Neuronal stem cell (in vitro differentiated cells): ENCODE measurements at regions not wholly inside any gene's neighbourhood (a gene's known extent, or its start where the extent isn't known, plus 50 kb on each side); places are given as distances from the start of the nearest gene placed in this dataset.

Source experiments
- DNase-seq: peaks from one replicate; pipeline ENCODE4 v3.0.0-alpha.2; 2013; ENCODE audit warnings: low spot score
- H2AFZ ChIP-seq: one replicate; pipeline ENCODE4 v1.6.1; 2013; ENCODE audit warnings: mild to moderate bottlenecking, low read length, inconsistent platforms
- H2AK5ac ChIP-seq: 2 replicates; pipeline ENCODE4 v1.6.1; 2013; ENCODE audit warnings: low read depth, mild to moderate bottlenecking, inconsistent platforms, low read length, moderate library complexity, mixed read lengths
- H2BK120ac ChIP-seq: 2 replicates; pipeline ENCODE4 v1.6.1; 2013; ENCODE audit warnings: low read depth, mild to moderate bottlenecking, inconsistent platforms, low read length, moderate library complexity, mixed read lengths
- H2BK12ac ChIP-seq: one replicate; pipeline ENCODE4 v1.6.1; 2013; ENCODE audit warnings: low read length, inconsistent platforms
- H2BK15ac ChIP-seq: 2 replicates; pipeline ENCODE4 v1.6.1; 2013; ENCODE audit warnings: mild to moderate bottlenecking, low read length, inconsistent platforms, mixed read lengths
- H2BK5ac ChIP-seq: one replicate; pipeline ENCODE4 v1.6.1; 2013; ENCODE audit warnings: inconsistent platforms, mild to moderate bottlenecking, low read length, moderate library complexity
- H3K14ac ChIP-seq: one replicate; pipeline ENCODE4 v1.6.1; 2013; ENCODE audit warnings: low read length, inconsistent platforms
- H3K18ac ChIP-seq: 2 replicates; pipeline ENCODE4 v1.6.1; 2013; ENCODE audit warnings: low read length, inconsistent platforms
- H3K23ac ChIP-seq: 2 replicates; pipeline ENCODE4 v1.6.1; 2013; ENCODE audit warnings: low read depth, mild to moderate bottlenecking, mixed read lengths, low read length, inconsistent platforms; ENCODE audit not compliant: poor library complexity
- H3K27ac ChIP-seq: replicated peaks from 3 replicates; pipeline ENCODE4 v1.5.1; 2013; ENCODE audit warnings: low read length, inconsistent platforms
- H3K27me3 ChIP-seq, 3 experiments: 2 replicates each; pipeline ENCODE4 v1.6.1; 2013; ENCODE audit warnings: low read length in 3 of 3, mild to moderate bottlenecking in 2 of 3, inconsistent platforms in 1 of 3, low read depth in 1 of 3, mixed read lengths in 1 of 3, moderate library complexity in 1 of 3; ENCODE audit not compliant: control insufficient read depth in 3 of 3, insufficient read depth in 3 of 3
- H3K36me3 ChIP-seq, 2 donors: replicated peaks in 1 of 2; 2 replicates each; pipeline ENCODE4 v1.6.1; 2013; ENCODE audit warnings: low read length in 2 of 2; ENCODE audit not compliant: control insufficient read depth in 2 of 2, insufficient read depth in 2 of 2
- H3K4ac ChIP-seq: 2 replicates; pipeline ENCODE4 v1.6.1; 2013; ENCODE audit warnings: inconsistent platforms, mild to moderate bottlenecking, low read length, moderate library complexity
- H3K4me1 ChIP-seq, 2 donors: 1 replicate in 1 of 2; 2 replicates in 1 of 2; pipeline ENCODE4 v1.6.1; 2013; ENCODE audit warnings: low read length in 2 of 2, low read depth in 1 of 2; ENCODE audit not compliant: control insufficient read depth in 2 of 2, insufficient read depth in 1 of 2
- H3K4me2 ChIP-seq: one replicate; pipeline ENCODE4 v1.6.1; 2013; ENCODE audit warnings: mild to moderate bottlenecking, low read length, inconsistent platforms; ENCODE audit not compliant: insufficient read depth, poor library complexity, severe bottlenecking
- H3K4me3 ChIP-seq, 2 donors: 2 replicates each; pipeline ENCODE4 v1.5.1; 2013; ENCODE audit warnings: low read length in 2 of 2, mild to moderate bottlenecking in 2 of 2, inconsistent platforms in 1 of 2, moderate library complexity in 1 of 2
- H3K79me1 ChIP-seq: one replicate; pipeline ENCODE4 v1.6.1; 2013; ENCODE audit warnings: low read depth, mild to moderate bottlenecking, inconsistent platforms, low read length, moderate library complexity
- H3K9ac ChIP-seq: one replicate; pipeline ENCODE4 v1.6.1; 2013; ENCODE audit warnings: mild to moderate bottlenecking, low read depth, low read length, inconsistent platforms; ENCODE audit not compliant: poor library complexity
- H3K9me3 ChIP-seq, 2 donors: replicated peaks in 1 of 2; 2 replicates each; pipeline versions ENCODE3 to v1.6.1; 2013; ENCODE audit warnings: low read length in 2 of 2, mild to moderate bottlenecking in 2 of 2, inconsistent platforms in 1 of 2, low read depth in 1 of 2, mixed read lengths in 1 of 2, moderate library complexity in 1 of 2; ENCODE audit not compliant: control insufficient read depth in 2 of 2, insufficient read depth in 1 of 2
- H4K8ac ChIP-seq: one replicate; pipeline ENCODE4 v1.6.1; 2013; ENCODE audit warnings: low read depth, mild to moderate bottlenecking, inconsistent platforms, low read length, moderate library complexity
- H4K91ac ChIP-seq: one replicate; pipeline ENCODE4 v1.6.1; 2013; ENCODE audit warnings: low read length, low read depth, mild to moderate bottlenecking, inconsistent platforms; ENCODE audit not compliant: poor library complexity
- WGBS, 2 donors: extraction: QIAGEN DNeasy Blood & Tissue Kit; methylation state at CpG; one replicate each; pipeline ENCODE4 v1.1.7; 2013; ENCODE audit warnings: missing lambda C conversion rate in 2 of 2, mixed read lengths in 1 of 2; ENCODE audit not compliant: insufficient read length in 2 of 2, insufficient replicate concordance in 1 of 2; ENCODE audit errors: extremely low coverage in 2 of 2; 5-methylcytosine and 5-hydroxymethylcytosine counted together

GRCh38 chr12:92003701-92004100 is 141.9 kb downstream of the BTG1 start:
- H3K4ac ChIP-seq = no peak overlapping the region
- DNase-seq = no peak
- no peak overlapping the region for H3K4me3 ChIP-seq
- H3K18ac ChIP-seq = no peak overlapping the region
- no peak overlapping the region for H2BK15ac ChIP-seq
- H3K27me3 ChIP-seq = no peaks in the 10 kb centered on the region
- no peak overlapping the region for H2AK5ac ChIP-seq
- H4K8ac ChIP-seq = no peak overlapping the region
- H3K4me2 ChIP-seq = no peak overlapping the region
- no CpG with 5 or more reads among the region's 3 CpGs for WGBS, 2 donors
- H3K23ac ChIP-seq = no peak overlapping the region
- no peaks in the 10 kb centered on the region for H3K36me3 ChIP-seq
- no peak overlapping the region for H2BK5ac ChIP-seq
- no peak overlapping the region for H3K27ac ChIP-seq
- H3K4me1 ChIP-seq = peaks cover 0 to 2% of the 10 kb centered on the region in 2 donors
- H4K91ac ChIP-seq = no peak overlapping the region
- H3K9me3 ChIP-seq = peaks cover 0 to 6% of the 10 kb centered on the region in 2 donors
- H3K9ac ChIP-seq = no peak overlapping the region
- no peak overlapping the region for H2BK12ac ChIP-seq
- no peak overlapping the region for H3K14ac ChIP-seq
- peak overlapping the region; percentile 11 for H2AFZ ChIP-seq
- no peak overlapping the region for H2BK120ac ChIP-seq
- no peaks in the 10 kb centered on the region for H3K79me1 ChIP-seq

DNA sequence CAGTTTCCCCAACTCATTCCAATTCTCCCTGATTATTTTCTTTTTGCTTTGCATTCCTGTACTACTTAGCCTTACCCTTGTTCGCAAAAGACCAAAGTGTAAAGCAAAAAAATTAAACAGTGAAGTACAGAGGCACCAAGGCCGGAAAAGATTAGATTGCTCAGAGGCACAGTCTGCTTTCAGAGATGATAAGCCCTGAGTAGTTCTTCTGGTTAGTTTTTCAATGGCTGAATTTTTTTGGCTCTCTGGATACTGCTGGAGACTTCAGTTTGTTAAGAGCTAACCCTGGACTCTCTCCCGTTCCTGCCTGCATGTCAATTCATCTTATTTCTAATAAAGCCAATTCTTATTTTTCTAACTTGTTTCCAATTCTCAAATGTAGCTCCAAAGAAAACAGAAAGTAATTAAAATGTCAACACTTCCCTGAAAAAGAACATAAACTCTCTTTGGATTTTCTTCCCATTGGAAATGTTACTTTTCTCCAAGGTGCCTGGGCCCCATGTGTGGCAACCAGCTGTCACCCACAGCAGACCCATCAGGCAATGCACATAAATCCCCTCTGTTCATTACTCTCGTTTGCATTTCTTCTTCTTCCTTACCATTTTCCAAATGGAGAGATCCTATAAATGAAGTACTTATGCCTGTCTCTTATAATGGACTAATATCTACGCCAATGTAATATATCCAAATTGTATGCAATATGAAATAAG is 142.8 kb downstream of the BTG1 start:
- Histone ChIP-seq H3K27me3 (no peaks in the 10 kb centered on the region), H3K4me2 (no peak overlapping the region), H3K23ac (no peak overlapping the region), H4K91ac (no peak overlapping the region), H3K14ac (no peak overlapping the region), H3K27ac (no peak overlapping the region), H3K79me1 (no peaks in the 10 kb centered on the region), H2AK5ac (no peak overlapping the region), H2BK12ac (no peak overlapping the region), H2BK15ac (no peak overlapping the region), H2BK120ac (no peak overlapping the region), H3K18ac (no peak overlapping the region), H3K4me1 (peaks cover 0 to 2% of the 10 kb centered on the region in 2 donors), H2AFZ (peak overlapping the region; percentile 8), H4K8ac (no peak overlapping the region), H3K36me3 (no peaks in the 10 kb centered on the region), H3K9ac (no peak overlapping the region), H3K4me3 (no peak overlapping the region), H3K9me3 (peaks cover 0 to 14% of the 10 kb centered on the region in 2 donors), H2BK5ac (no peak overlapping the region), H3K4ac (no peak overlapping the region)
- WGBS, 2 donors = no CpG with 5 or more reads among the region's 5 CpGs
- no peak for DNase-seq

DNA sequence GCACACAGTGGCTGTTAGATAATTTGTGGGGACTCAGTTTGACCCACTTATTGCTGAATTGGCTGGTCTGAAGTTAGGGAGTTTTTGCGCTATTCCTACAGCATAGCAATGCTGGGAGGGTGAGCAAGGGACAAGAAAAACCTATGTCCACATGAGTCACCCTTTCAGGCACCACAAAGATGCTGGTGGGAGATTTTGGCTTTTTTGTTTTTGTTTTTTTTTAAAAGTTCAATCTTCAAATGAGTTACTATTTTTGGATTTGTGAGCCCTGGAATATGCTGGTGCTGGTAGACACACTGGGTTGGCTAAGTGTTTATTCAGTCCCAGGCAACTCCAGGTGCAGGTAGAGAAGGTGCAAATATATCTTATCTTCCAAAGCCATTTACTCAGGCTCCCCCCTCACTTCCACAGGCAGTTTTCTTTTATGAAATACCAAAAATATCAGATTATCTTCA is 143.4 kb downstream of the BTG1 start:
- no peak overlapping the region for H3K9ac ChIP-seq
- H2BK12ac ChIP-seq = no peak overlapping the region
- no peak overlapping the region for H2BK120ac ChIP-seq
- H3K4me1 ChIP-seq = peaks cover 0 to 2% of the 10 kb centered on the region in 2 donors
- no peak overlapping the region for H4K91ac ChIP-seq
- peaks cover 0 to 14% of the 10 kb centered on the region in 2 donors for H3K9me3 ChIP-seq
- H3K79me1 ChIP-seq = no peaks in the 10 kb centered on the region
- no peak overlapping the region for H2AK5ac ChIP-seq
- no peak overlapping the region for H2BK5ac ChIP-seq
- no peak overlapping the region for H3K4me2 ChIP-seq
- DNase-seq = no peak
- WGBS, 2 donors = no CpG with 5 or more reads among the region's 1 CpG
- no peak overlapping the region for H3K27ac ChIP-seq
- no peak overlapping the region for H3K14ac ChIP-seq
- no peaks in the 10 kb centered on the region for H3K27me3 ChIP-seq
- no peak overlapping the region for H2AFZ ChIP-seq
- H3K4me3 ChIP-seq = no peak overlapping the region
- H3K18ac ChIP-seq = no peak overlapping the region
- H2BK15ac ChIP-seq = no peak overlapping the region
- no peak overlapping the region for H4K8ac ChIP-seq
- no peak overlapping the region for H3K4ac ChIP-seq
- H3K36me3 ChIP-seq = no peaks in the 10 kb centered on the region
- H3K23ac ChIP-seq = no peak overlapping the region

DNA sequence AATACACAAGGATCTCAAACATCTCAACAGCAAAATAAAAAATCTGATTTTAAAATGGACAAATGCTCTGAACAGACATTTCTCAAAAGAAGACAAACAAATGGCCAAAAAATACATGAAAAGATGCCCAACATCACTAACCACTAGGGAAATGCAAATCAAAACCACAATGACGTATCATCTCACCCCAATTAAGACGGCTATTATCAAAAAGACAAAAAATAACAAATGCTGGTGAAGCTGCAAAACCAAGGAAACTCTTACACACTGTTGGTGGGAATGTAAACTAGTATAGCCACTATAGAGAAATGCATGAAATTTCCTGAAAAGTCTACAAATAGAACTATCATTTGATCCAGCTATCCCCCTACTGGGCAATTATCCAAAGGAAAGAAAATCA is 145.0 kb downstream of the BTG1 start:
- H3K4ac ChIP-seq = no peak overlapping the region
- no peak overlapping the region for H3K4me2 ChIP-seq
- WGBS, 2 donors = no CpG with 5 or more reads among the region's 2 CpGs
- H3K14ac ChIP-seq = no peak overlapping the region
- no peaks in the 10 kb centered on the region for H3K36me3 ChIP-seq
- H3K27me3 ChIP-seq = no peaks in the 10 kb centered on the region
- H3K79me1 ChIP-seq = no peaks in the 10 kb centered on the region
- H3K9ac ChIP-seq = no peak overlapping the region
- H3K9me3 ChIP-seq = peaks cover 0 to 14% of the 10 kb centered on the region in 2 donors
- no peak overlapping the region for H2BK15ac ChIP-seq
- H2AK5ac ChIP-seq = no peak overlapping the region
- H3K4me1 ChIP-seq = peaks cover 0 to 2% of the 10 kb centered on the region in 2 donors
- H2BK5ac ChIP-seq = no peak overlapping the region
- H4K91ac ChIP-seq = no peak overlapping the region
- H3K4me3 ChIP-seq = no peak overlapping the region
- H3K27ac ChIP-seq = no peak overlapping the region
- H2BK120ac ChIP-seq = no peak overlapping the region
- H4K8ac ChIP-seq = no peak overlapping the region
- no peak overlapping the region for H2BK12ac ChIP-seq
- H3K18ac ChIP-seq = no peak overlapping the region
- H2AFZ ChIP-seq = no peak overlapping the region
- H3K23ac ChIP-seq = no peak overlapping the region
- DNase-seq = no peak
